T-helper 2 cell treated with Interferon-gamma antibody and Interleukin-4, amounts not matched to agents 5 μg/mL and 100 μg/mL, for 36 hours (primary cell): ENCODE measurements at regions not wholly inside any gene's neighbourhood (a gene's known extent, or its start where the extent isn't known, plus 50 kb on each side); places are given as distances from the start of the nearest gene placed in this dataset.
"Not testable (repeated sequence)": the region's sequence is repeated elsewhere in the genome, so short reads cannot be mapped to it uniquely, and the experiment has no call there.

Experiments used
- DNase-seq: peaks from one replicate; pipeline ENCODE4 v3.0.0; 2021; ENCODE audit warnings: low spot score
- H3K27ac Mint-ChIP-seq: one replicate; pipeline ENCODE4 v1.8.0; 2021; ENCODE audit warnings: mild to moderate bottlenecking, mixed read lengths
- H3K27me3 Mint-ChIP-seq: one replicate; pipeline ENCODE4 v1.8.0; 2021; ENCODE audit warnings: low read depth, mixed read lengths
- H3K36me3 Mint-ChIP-seq: one replicate; pipeline ENCODE4 v1.8.0; 2021; ENCODE audit warnings: low read depth, mixed read lengths
- H3K4me1 Mint-ChIP-seq: one replicate; pipeline ENCODE4 v1.8.0; 2021; ENCODE audit warnings: low read depth, mixed read lengths
- H3K4me3 Mint-ChIP-seq: one replicate; pipeline ENCODE4 v1.8.0; 2022; ENCODE audit warnings: mild to moderate bottlenecking, moderate library complexity, mixed read lengths
- H3K9me3 Mint-ChIP-seq: one replicate; pipeline ENCODE4 v1.8.0; 2021; ENCODE audit warnings: mixed read lengths

DNA sequence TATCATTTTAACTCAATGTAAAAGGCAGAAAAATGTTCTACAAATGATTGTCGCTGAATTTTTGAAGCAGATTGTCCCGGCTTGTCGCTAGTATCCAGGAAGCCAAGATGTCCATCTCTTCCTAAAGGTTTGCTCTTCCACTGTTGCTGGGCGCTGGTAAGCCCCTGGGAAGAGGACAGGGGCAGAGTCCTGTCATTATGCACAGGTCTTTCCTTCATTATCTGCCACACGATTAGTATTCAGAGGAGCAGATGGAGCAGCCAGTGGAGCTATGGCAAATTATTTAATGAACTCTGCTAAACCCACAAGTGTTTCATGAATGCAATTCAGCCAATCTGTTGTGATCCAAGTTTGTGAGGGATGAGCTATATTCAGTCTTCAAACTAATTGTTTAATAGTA lies 499.1 kb upstream of the NRP1 start:
- no peaks in the 10 kb centered on the region for H3K36me3 Mint-ChIP-seq
- H3K4me3 Mint-ChIP-seq, result no peak overlapping the region
- H3K9me3 Mint-ChIP-seq, result peaks cover 7% of the 10 kb centered on the region
- no peaks in the 10 kb centered on the region for H3K27me3 Mint-ChIP-seq
- H3K4me1 Mint-ChIP-seq, result no peaks in the 10 kb centered on the region
- DNase-seq, result no peak
- no peak overlapping the region for H3K27ac Mint-ChIP-seq

DNA sequence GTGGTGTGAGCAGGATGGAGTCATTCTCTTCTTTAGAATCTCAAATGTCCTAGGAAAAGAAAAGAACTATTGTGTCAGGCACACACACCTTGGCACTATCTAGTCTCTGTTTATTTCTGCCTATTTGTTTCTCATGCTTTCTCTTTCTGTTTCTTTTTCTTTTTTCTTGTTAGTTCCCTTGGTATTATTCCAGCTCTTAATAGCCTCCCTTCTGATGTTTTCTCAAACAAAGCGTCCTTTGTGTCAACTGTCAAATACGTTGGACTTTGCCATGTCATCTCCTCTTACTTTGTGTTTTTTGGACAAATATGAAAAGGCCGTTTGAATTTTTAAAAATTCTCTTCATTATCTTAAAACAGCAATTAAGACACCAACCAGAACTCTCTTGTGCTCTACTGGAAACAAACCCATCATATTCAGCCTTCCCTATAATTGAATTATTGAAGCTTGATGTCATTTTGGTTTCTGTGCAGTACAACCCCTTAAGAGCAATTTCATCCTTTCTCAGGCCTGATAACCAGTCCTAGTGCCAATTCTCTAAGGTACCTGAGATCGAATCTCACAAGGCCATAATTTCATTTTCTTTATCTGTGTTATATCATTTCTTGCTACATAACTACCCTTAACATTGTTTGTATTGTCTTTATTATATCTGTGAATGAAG lies 497.8 kb upstream of the NRP1 start:
- Mint-ChIP-seq H3K9me3 (peaks cover 7% of the 10 kb centered on the region), H3K4me3 (no peak overlapping the region), H3K27me3 (no peaks in the 10 kb centered on the region), H3K36me3 (no peaks in the 10 kb centered on the region), H3K27ac (no peak overlapping the region), H3K4me1 (no peaks in the 10 kb centered on the region)
- DNase-seq, result no peak

DNA sequence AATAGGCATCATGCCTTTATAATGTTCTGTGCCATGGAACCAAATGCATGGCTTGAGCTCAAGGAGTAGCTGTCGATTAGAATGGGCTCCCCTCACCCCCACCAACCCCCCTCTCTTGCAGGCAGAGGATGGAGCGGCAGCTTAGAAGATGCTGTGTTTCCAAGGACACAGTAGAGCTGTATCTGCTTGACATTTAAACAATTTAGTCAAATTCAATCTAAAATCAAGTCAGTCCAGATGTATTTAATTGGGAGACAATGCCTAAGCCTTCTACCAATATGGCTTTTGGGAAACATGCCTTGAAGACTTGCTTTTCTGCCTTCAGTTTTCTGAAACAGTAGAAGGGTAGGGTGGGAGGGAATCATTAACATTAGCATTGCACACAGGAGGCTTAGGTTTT lies 497.1 kb upstream of the NRP1 start:
- Mint-ChIP-seq H3K36me3 (no peaks in the 10 kb centered on the region), H3K4me3 (no peak overlapping the region), H3K4me1 (no peaks in the 10 kb centered on the region), H3K9me3 (peaks cover 7% of the 10 kb centered on the region), H3K27ac (no peak overlapping the region), H3K27me3 (no peaks in the 10 kb centered on the region)
- no peak for DNase-seq

DNA sequence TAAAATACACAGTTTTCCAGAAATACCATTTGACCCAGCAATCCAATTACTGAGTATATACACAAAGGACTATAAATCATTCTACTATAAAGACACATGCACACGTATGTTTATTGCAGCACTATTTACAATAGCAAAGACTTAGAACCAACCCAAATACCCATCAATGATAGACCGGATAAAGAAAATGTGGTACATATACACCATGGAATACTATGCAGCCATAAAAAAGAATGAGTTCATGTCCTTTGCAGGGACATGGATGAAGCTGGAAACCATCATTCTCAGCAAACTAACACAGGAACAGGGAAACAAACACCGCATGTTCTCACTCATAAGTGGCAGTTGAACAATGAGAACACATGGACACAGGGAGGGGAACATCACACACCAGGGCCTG lies 495.4 kb upstream of the NRP1 start:
- H3K36me3 Mint-ChIP-seq, H3K4me1 Mint-ChIP-seq, H3K27me3 Mint-ChIP-seq, H3K9me3 Mint-ChIP-seq, H3K4me3 Mint-ChIP-seq, DNase-seq, H3K27ac Mint-ChIP-seq: not testable (repeated sequence)

DNA sequence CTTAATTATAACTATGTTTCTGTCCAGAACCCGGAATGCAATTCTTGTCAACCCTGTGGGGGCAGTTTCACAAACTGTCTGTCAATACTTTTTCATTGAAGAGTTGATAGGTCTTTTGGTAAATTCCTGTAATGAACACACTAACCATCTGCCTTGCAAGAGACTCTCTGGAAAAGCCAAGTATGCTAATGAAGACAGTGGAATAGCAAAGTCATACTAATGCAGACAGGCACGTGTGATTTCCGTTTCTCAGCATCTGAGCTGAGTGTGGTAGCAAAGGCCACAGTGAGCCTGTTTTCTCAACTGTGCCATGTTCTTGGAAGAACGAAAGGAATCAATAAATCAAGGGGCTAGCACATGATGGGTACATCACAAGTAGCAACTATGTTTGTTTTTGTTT lies 494.1 kb upstream of the NRP1 start:
- Mint-ChIP-seq H3K27me3 (no peaks in the 10 kb centered on the region), H3K4me1 (no peaks in the 10 kb centered on the region), H3K4me3 (no peak overlapping the region), H3K9me3 (peaks cover 7% of the 10 kb centered on the region), H3K27ac (no peak overlapping the region), H3K36me3 (no peaks in the 10 kb centered on the region)
- no peak for DNase-seq

GRCh38 chr10:33826186-33826585 lies 491.7 kb upstream of the NRP1 start:
- no peak for DNase-seq
- no peaks in the 10 kb centered on the region for H3K4me1 Mint-ChIP-seq
- H3K9me3 Mint-ChIP-seq, result peaks cover 7% of the 10 kb centered on the region
- H3K36me3 Mint-ChIP-seq, result no peaks in the 10 kb centered on the region
- no peak overlapping the region for H3K27ac Mint-ChIP-seq
- H3K27me3 Mint-ChIP-seq, result no peaks in the 10 kb centered on the region
- no peak overlapping the region for H3K4me3 Mint-ChIP-seq

- no peaks in the 10 kb centered on the region for H3K36me3 Mint-ChIP-seq
- no peaks in the 10 kb centered on the region for H3K4me1 Mint-ChIP-seq
- H3K4me3 Mint-ChIP-seq, result no peak overlapping the region
- H3K9me3 Mint-ChIP-seq, result no peaks in the 10 kb centered on the region
- H3K27me3 Mint-ChIP-seq, result no peaks in the 10 kb centered on the region
- no peak for DNase-seq
- H3K27ac Mint-ChIP-seq, result no peak overlapping the region
Measured at GRCh38 chr10:33822774-33823173, 488.3 kb upstream of the NRP1 start.

- no peaks in the 10 kb centered on the region for H3K36me3 Mint-ChIP-seq
- H3K4me1 Mint-ChIP-seq, result no peaks in the 10 kb centered on the region
- no peak overlapping the region for H3K4me3 Mint-ChIP-seq
- H3K9me3 Mint-ChIP-seq, result no peaks in the 10 kb centered on the region
- DNase-seq, result no peak
- H3K27ac Mint-ChIP-seq, result no peak overlapping the region
- no peaks in the 10 kb centered on the region for H3K27me3 Mint-ChIP-seq
Measured at GRCh38 chr10:33820531-33820930, 486.1 kb upstream of the NRP1 start.

DNA sequence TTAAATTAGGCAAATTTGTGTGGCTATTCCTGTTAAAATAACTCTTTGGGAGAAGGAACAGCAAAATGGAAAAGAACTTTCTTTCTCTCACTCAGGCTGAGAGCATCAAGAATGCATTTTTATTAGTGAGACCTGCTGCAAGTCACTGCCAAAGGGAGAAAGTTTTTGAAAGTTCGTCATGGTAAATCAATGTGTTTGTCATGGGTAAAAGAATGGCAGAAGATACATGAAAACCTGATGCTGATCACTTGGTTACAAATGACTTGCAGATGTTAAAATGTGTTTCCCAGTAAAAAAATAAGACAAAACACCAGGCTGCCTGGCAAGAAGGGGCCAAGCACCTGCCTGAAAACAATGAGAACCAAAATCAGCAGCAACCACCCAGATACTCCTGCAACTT lies 484.7 kb upstream of the NRP1 start:
- Mint-ChIP-seq H3K9me3 (no peaks in the 10 kb centered on the region), H3K27me3 (no peaks in the 10 kb centered on the region), H3K36me3 (no peaks in the 10 kb centered on the region), H3K27ac (no peak overlapping the region), H3K4me3 (no peak overlapping the region), H3K4me1 (no peaks in the 10 kb centered on the region)
- no peak for DNase-seq

DNA sequence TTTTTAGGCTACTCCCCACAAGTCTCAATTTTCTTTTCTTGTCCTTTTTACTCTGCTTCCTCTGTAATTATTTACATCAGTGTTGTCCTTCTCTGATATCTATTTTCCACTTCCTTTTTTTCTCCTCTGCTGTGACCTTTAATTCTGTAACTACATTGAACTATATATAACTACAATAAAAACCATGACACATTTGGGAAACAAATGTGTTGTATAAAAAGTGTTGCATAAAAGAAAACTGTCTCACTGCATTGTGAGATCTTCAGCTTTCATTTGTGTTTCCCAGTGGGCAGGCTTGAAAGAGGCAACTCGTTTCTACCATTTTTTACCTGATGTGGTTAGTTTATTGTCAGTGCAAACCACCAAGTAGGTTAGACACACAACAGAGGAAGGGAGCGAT lies 483.9 kb upstream of the NRP1 start:
- Mint-ChIP-seq H3K4me1 (no peaks in the 10 kb centered on the region), H3K27me3 (no peaks in the 10 kb centered on the region), H3K27ac (no peak overlapping the region), H3K4me3 (no peak overlapping the region), H3K9me3 (no peaks in the 10 kb centered on the region), H3K36me3 (no peaks in the 10 kb centered on the region)
- DNase-seq, result no peak

DNA sequence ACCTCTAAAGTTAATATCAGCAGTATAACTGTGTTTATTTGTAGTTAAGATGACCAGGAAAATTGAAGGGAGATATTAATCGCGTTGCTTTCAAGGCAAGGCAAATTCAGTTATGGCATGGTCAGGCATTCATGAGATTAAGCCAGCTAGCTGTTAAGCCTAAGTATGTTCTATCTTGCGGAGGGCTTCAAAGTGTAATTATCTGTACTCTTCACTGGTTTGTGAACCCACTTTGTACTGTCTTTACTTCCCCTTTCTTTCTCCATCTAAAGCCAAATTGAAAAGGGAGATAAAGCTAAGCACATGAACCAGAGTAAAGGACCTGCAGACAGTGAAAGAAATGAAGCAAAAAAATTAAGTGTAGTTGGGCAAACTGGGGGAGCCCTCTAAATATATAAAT lies 483.1 kb upstream of the NRP1 start:
- Mint-ChIP-seq H3K4me3 (no peak overlapping the region), H3K27me3 (no peaks in the 10 kb centered on the region), H3K4me1 (no peaks in the 10 kb centered on the region), H3K27ac (no peak overlapping the region), H3K36me3 (no peaks in the 10 kb centered on the region), H3K9me3 (no peaks in the 10 kb centered on the region)
- DNase-seq, result no peak

- no peaks in the 10 kb centered on the region for H3K4me1 Mint-ChIP-seq
- no peak overlapping the region for H3K4me3 Mint-ChIP-seq
- no peaks in the 10 kb centered on the region for H3K27me3 Mint-ChIP-seq
- no peak for DNase-seq
- no peaks in the 10 kb centered on the region for H3K9me3 Mint-ChIP-seq
- H3K27ac Mint-ChIP-seq, result no peak overlapping the region
- no peaks in the 10 kb centered on the region for H3K36me3 Mint-ChIP-seq
Measured at GRCh38 chr10:33815776-33816175, 481.3 kb upstream of the NRP1 start.

DNA sequence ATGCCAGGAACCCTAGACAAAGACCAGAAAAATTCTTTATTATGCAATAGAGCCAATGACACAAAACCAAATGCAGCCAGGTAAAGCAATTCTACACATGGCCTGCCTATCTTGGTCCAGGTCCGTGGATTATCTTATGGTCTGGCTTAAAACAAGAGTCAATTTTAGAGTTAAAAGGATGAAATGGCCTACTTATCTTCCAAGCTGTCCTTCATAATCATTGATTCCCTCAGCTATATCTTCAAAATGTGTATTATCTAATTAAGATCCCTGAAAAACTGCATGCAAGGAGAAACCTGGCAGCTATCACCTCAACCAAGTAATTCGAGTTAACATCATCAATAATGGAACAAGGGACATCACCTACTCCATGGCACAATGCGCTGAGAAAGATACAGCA lies 479.4 kb upstream of the NRP1 start:
- Mint-ChIP-seq H3K27ac (no peak overlapping the region), H3K4me3 (no peak overlapping the region), H3K4me1 (no peaks in the 10 kb centered on the region), H3K9me3 (no peaks in the 10 kb centered on the region), H3K36me3 (no peaks in the 10 kb centered on the region), H3K27me3 (no peaks in the 10 kb centered on the region)
- no peak for DNase-seq

GRCh38 chr10:33813415-33813814 lies 478.9 kb upstream of the NRP1 start:
- H3K27me3 Mint-ChIP-seq, result no peaks in the 10 kb centered on the region
- H3K4me1 Mint-ChIP-seq, result no peaks in the 10 kb centered on the region
- no peak overlapping the region for H3K4me3 Mint-ChIP-seq
- no peaks in the 10 kb centered on the region for H3K36me3 Mint-ChIP-seq
- H3K27ac Mint-ChIP-seq, result no peak overlapping the region
- DNase-seq, result no peak
- H3K9me3 Mint-ChIP-seq, result no peaks in the 10 kb centered on the region

GRCh38 chr10:33812586-33812985 lies 478.1 kb upstream of the NRP1 start:
- Mint-ChIP-seq H3K9me3 (no peaks in the 10 kb centered on the region), H3K27ac (no peak overlapping the region), H3K4me1 (no peaks in the 10 kb centered on the region), H3K27me3 (no peaks in the 10 kb centered on the region), H3K36me3 (no peaks in the 10 kb centered on the region), H3K4me3 (no peak overlapping the region)
- DNase-seq, result no peak
